Hepatocyte (in vitro differentiated cells): ENCODE measurements at regions not wholly inside any gene's neighbourhood (a gene's known extent, or its start where the extent isn't known, plus 50 kb on each side); places are given as distances from the start of the nearest gene placed in this dataset.
"Not testable (repeated sequence)": the region's sequence is repeated elsewhere in the genome, so short reads cannot be mapped to it uniquely, and the experiment has no call there.

ENCODE experiments used
- DNase-seq: peaks from one replicate; pipeline ENCODE4 v3.0.0-alpha.2; 2016; ENCODE audit warnings: low spot score
- H2AFZ ChIP-seq: fragments of 200-600 bp; sonication (generic); 2 replicates; pipeline ENCODE4 v1.6.0; 2016; ENCODE audit warnings: antibody characterized with exemption, mild to moderate bottlenecking
- H3K27ac ChIP-seq: fragments of 200-600 bp; sonication (generic); 2 replicates; pipeline ENCODE4 v1.5.1; 2016; ENCODE audit warnings: mild to moderate bottlenecking
- H3K27me3 ChIP-seq: fragments of 200-600 bp; sonication (generic); 2 replicates; pipeline ENCODE4 v1.6.1; 2016
- H3K36me3 ChIP-seq: fragments of 200-600 bp; sonication (generic); replicated peaks from 2 replicates; pipeline ENCODE4 v1.5.1; 2016; ENCODE audit warnings: low read depth; ENCODE audit not compliant: insufficient read depth
- H3K4me1 ChIP-seq: fragments of 200-600 bp; sonication (generic); 2 replicates; pipeline ENCODE4 v1.5.1; 2016; ENCODE audit warnings: mild to moderate bottlenecking, moderate library complexity; ENCODE audit not compliant: insufficient read depth
- H3K4me2 ChIP-seq: fragments of 200-600 bp; sonication (generic); 2 replicates; pipeline ENCODE4 v1.6.0; 2016
- H3K4me3 ChIP-seq: fragments of 200-600 bp; sonication (generic); 2 replicates; pipeline ENCODE4 v1.5.1; 2016; ENCODE audit warnings: mild to moderate bottlenecking
- H3K79me2 ChIP-seq: fragments of 200-600 bp; sonication (generic); 2 replicates; pipeline ENCODE4 v1.6.0; 2017; ENCODE audit warnings: mild to moderate bottlenecking
- H3K9me2 ChIP-seq: fragments of 200-600 bp; sonication (generic); replicated peaks from 2 replicates; pipeline ENCODE4 v1.6.0; 2017; ENCODE audit warnings: mild to moderate bottlenecking; ENCODE audit not compliant: insufficient read depth
- H3K9me3 ChIP-seq: fragments of 200-600 bp; sonication (generic); 2 replicates; pipeline ENCODE4 v1.5.1; 2016; ENCODE audit warnings: low read depth, mild to moderate bottlenecking
- H4K20me1 ChIP-seq: fragments of 200-600 bp; sonication (generic); 2 replicates; pipeline ENCODE4 v1.6.0; 2016; ENCODE audit warnings: mild to moderate bottlenecking; ENCODE audit not compliant: insufficient read depth, poor library complexity, severe bottlenecking
- EZH2 ChIP-seq: fragments of 200-600 bp; sonication (generic); IDR thresholded peaks from 2 replicates; pipeline ENCODE4 v1.6.1; 2016; ENCODE audit warnings: antibody characterized with exemption, mild to moderate bottlenecking, borderline replicate concordance
- EZH2phosphoT487 ChIP-seq: fragments of 200-600 bp; sonication (generic); IDR thresholded peaks from one replicate; pipeline ENCODE4 v1.6.1; 2018; ENCODE audit warnings: antibody characterized with exemption, mild to moderate bottlenecking, low read depth, moderate library complexity; ENCODE audit not compliant: unreplicated experiment, severe bottlenecking
- WGBS: methylation state at CpG from one replicate; pipeline ENCODE4 v1.1.6; 2016; ENCODE audit warnings: low lambda C conversion rate; ENCODE audit errors: missing lambda C conversion rate; 5-methylcytosine and 5-hydroxymethylcytosine counted together
- TF ChIP-seq, protein P1 (sequence below): fragments of 200-600 bp; sonication (generic); IDR thresholded peaks from 2 replicates; pipeline ENCODE4 v1.5.1; 2016; ENCODE audit warnings: antibody characterized with exemption, mild to moderate bottlenecking; ENCODE audit not compliant: poor library complexity

DNA sequence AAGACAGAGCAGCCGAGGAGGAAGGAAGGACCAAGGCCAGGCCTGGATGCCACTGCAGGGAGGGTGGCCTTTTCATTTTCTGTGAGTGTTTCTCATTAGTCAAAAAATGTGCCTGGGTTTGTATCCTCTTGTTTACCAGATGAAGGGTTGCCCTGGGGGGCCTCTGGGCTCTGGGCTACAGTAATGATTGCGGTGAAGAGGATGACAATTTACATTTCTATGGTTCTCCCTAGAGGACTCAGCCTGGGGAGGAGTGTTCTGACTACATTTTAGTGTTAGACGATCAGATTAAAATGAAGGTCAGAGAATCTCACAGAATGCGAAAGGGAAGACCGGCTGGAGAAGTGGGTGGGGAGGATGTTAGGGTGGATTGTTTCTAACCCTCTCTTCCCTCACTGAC, 108.0 kb upstream of the KMT2C start:
- Histone ChIP-seq H3K36me3 (no peaks in the 10 kb centered on the region), H3K9me2 (no peaks in the 10 kb centered on the region), H3K27me3 (no peaks in the 10 kb centered on the region), H2AFZ (no peak overlapping the region), H3K4me2 (no peak overlapping the region), H4K20me1 (no peaks in the 10 kb centered on the region), H3K27ac (no peak overlapping the region), H3K9me3 (no peaks in the 10 kb centered on the region), H3K79me2 (no peaks in the 10 kb centered on the region), H3K4me1 (no peaks in the 10 kb centered on the region), H3K4me3 (no peak overlapping the region)
- WGBS = 50% methylated on average over 5 of the region's 5 CpGs
- TF ChIP-seq EZH2phosphoT487 = no peak
- no peak for TF ChIP-seq EZH2
- TF ChIP-seq, protein P1, sequence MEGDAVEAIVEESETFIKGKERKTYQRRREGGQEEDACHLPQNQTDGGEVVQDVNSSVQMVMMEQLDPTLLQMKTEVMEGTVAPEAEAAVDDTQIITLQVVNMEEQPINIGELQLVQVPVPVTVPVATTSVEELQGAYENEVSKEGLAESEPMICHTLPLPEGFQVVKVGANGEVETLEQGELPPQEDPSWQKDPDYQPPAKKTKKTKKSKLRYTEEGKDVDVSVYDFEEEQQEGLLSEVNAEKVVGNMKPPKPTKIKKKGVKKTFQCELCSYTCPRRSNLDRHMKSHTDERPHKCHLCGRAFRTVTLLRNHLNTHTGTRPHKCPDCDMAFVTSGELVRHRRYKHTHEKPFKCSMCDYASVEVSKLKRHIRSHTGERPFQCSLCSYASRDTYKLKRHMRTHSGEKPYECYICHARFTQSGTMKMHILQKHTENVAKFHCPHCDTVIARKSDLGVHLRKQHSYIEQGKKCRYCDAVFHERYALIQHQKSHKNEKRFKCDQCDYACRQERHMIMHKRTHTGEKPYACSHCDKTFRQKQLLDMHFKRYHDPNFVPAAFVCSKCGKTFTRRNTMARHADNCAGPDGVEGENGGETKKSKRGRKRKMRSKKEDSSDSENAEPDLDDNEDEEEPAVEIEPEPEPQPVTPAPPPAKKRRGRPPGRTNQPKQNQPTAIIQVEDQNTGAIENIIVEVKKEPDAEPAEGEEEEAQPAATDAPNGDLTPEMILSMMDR = no peak
- DNase-seq = no peak

DNA sequence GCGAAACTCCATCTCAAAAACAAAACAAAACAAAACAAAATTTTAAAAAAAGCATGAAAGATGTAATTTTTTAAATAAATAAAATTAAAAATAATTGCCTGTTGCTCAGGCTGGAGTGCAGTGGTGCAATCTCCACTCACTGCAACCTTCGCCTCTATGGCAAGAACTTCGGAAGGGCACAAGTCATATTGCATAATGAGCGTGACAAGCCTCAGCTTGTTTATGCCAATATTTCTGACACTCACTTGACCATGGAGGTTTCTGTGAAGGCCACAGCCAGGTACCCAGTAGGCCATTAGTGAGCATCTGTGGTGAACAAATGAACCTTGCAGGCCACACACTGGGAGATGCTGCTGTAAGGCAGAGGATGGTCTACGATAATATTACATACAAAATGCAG, 106.1 kb upstream of the KMT2C start:
- Histone ChIP-seq H3K9me2 (no peaks in the 10 kb centered on the region), H3K4me1 (no peaks in the 10 kb centered on the region), H3K27ac (no peak overlapping the region), H3K36me3 (no peaks in the 10 kb centered on the region), H3K27me3 (no peaks in the 10 kb centered on the region), H3K9me3 (no peaks in the 10 kb centered on the region), H3K4me2 (no peak overlapping the region), H2AFZ (no peak overlapping the region), H3K4me3 (no peak overlapping the region), H3K79me2 (no peaks in the 10 kb centered on the region), H4K20me1 (no peaks in the 10 kb centered on the region)
- 91% methylated on average over 5 of the region's 5 CpGs for WGBS
- no peak for DNase-seq
- TF ChIP-seq EZH2 (no peak), EZH2phosphoT487 (no peak)
- TF ChIP-seq, protein P1 = no peak

DNA sequence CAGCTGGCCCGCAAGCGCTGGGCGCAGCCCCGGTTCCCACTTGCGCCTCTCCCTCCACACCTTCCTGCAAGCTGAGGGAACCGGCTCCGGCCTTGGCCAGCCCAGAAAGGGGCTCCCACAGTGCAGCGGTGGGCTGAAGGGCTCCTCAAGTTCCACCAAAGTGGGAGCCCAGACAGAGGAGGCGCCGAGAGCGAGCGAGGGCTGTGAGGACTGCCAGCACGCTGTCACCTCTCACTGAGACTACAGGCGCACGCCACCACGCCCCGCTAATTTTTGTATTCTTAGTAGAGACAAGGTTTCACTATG, 103.3 kb upstream of the KMT2C start:
- H3K9me3 ChIP-seq, H4K20me1 ChIP-seq, H3K27me3 ChIP-seq, DNase-seq, H3K9me2 ChIP-seq, H3K4me3 ChIP-seq, H3K36me3 ChIP-seq, H3K4me1 ChIP-seq, H2AFZ ChIP-seq, H3K79me2 ChIP-seq, H3K4me2 ChIP-seq, H3K27ac ChIP-seq: not testable (repeated sequence)
- 97% methylated on average over 12 of the region's 17 CpGs for WGBS

DNA sequence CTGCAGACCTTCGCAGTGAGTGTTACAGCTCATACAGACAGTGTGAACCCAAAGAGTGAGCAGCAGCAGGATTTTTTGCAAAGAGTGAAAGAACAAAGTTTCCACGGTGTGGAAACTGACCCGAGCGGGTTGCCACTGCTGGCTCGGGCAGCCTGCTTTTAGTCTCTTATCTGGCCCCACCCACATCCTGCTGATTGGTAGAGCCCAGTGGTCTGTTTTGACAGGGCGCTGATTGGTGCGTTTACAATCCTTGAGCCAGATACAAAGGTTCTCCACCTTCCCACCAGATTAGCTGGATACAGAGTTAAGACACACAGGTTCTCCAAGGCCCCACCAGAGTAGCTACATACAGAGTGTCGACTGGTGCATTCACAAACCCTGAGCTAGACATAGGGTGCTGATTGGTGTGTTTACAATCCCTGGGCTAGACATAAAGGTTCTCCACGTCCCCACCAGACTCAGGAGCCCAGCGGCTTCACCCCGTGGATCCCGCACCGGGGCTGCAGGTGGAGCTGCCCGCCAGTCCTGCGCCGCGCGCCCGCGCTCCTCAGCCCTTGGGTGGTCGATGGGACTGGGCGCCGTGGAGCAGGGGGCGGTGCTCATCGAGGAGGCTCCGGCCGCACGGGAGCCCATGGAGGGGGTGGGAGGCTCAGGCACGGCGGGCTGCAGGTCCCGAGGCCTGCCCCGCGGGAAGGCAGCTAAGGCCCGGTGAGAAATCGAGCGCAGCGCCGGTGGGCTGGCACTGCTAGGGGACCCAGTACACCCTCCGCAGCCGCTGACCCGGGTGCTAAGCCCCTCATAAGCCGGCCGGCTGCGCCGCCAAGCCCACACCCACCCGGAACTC, 102.8 kb upstream of the KMT2C start:
- H3K79me2 ChIP-seq, DNase-seq, H3K36me3 ChIP-seq, H3K9me2 ChIP-seq, H3K27ac ChIP-seq, H3K4me3 ChIP-seq, H3K9me3 ChIP-seq, H3K4me1 ChIP-seq, H3K4me2 ChIP-seq, H3K27me3 ChIP-seq, H4K20me1 ChIP-seq, H2AFZ ChIP-seq: not testable (repeated sequence)
- WGBS = 96% methylated on average over 30 of the region's 46 CpGs
